NCI-H748 (cell line): ENCODE measurements at regions not wholly inside any gene's neighbourhood (a gene's known extent, or its start where the extent isn't known, plus 50 kb on each side); places are given as distances from the start of the nearest gene placed in this dataset.

ENCODE experiments used
- DNase-seq: peaks from one replicate; lab custom pipeline; 2025; ENCODE audit not compliant: unreplicated experiment; lab: John Stamatoyannopoulos, UW

GRCh38 chr2:56444339-56444738, 260.5 kb downstream of the CCDC85A start:
- peak; percentile 2 for DNase-seq

- no peak for DNase-seq
Observed at GRCh38 chr2:56448403-56449001, 264.7 kb downstream of the CCDC85A start.

- no peak for DNase-seq
Observed at GRCh38 chr2:56449002-56449431, 265.2 kb downstream of the CCDC85A start.

GRCh38 chr2:56449449-56449860, 265.7 kb downstream of the CCDC85A start:
- no peak for DNase-seq

- DNase-seq: no peak
Observed at GRCh38 chr2:56450047-56450446, 266.3 kb downstream of the CCDC85A start.

GRCh38 chr2:56450772-56451171, 267.0 kb downstream of the CCDC85A start:
- no peak for DNase-seq

GRCh38 chr2:56455642-56456041, 271.9 kb downstream of the CCDC85A start:
- DNase-seq: no peak

GRCh38 chr2:56456791-56457190, 273.0 kb downstream of the CCDC85A start:
- no peak for DNase-seq

GRCh38 chr2:56460508-56460907, 276.7 kb downstream of the CCDC85A start:
- no peak for DNase-seq

- DNase-seq: no peak
Observed at GRCh38 chr2:56464066-56464465, 280.3 kb downstream of the CCDC85A start.

GRCh38 chr2:56464613-56465012, 280.8 kb downstream of the CCDC85A start:
- no peak for DNase-seq

- no peak for DNase-seq
Observed at GRCh38 chr2:56465491-56465890, 281.7 kb downstream of the CCDC85A start.

- no peak for DNase-seq
Observed at GRCh38 chr2:56473524-56473923, 289.7 kb downstream of the CCDC85A start.

- peak; percentile 83 for DNase-seq
Observed at GRCh38 chr2:56474412-56475158, 290.8 kb downstream of the CCDC85A start.

- no peak for DNase-seq
Observed at GRCh38 chr2:56475191-56475590, 291.4 kb downstream of the CCDC85A start.

- DNase-seq: no peak
Observed at GRCh38 chr2:56476509-56477071, 292.8 kb downstream of the CCDC85A start.

- no peak for DNase-seq
Observed at GRCh38 chr2:56478027-56478426, 294.2 kb downstream of the CCDC85A start.

- DNase-seq: no peak
Observed at GRCh38 chr2:56483081-56483480, 299.3 kb downstream of the CCDC85A start.

GRCh38 chr2:56484906-56485305, 301.1 kb downstream of the CCDC85A start:
- DNase-seq: no peak

GRCh38 chr2:56500317-56500716, 316.5 kb downstream of the CCDC85A start:
- DNase-seq: no peak

GRCh38 chr2:56502616-56503015, 318.8 kb downstream of the CCDC85A start:
- no peak for DNase-seq

GRCh38 chr2:56505885-56506284, 322.1 kb downstream of the CCDC85A start:
- DNase-seq: no peak
